Type B pancreatic cell (in vitro differentiated cells): ENCODE measurements at regions not wholly inside any gene's neighbourhood (a gene's known extent, or its start where the extent isn't known, plus 50 kb on each side); places are given as distances from the start of the nearest gene placed in this dataset.

Source experiments
- DNase-seq: peaks from one replicate; pipeline ENCODE4 v3.0.0; 2021; ENCODE audit warnings: mixed read lengths; ENCODE audit not compliant: unreplicated experiment; ENCODE audit errors: extremely low spot score
- H3K27ac Mint-ChIP-seq: 2 replicates; pipeline ENCODE4 v1.8.0; 2021; ENCODE audit warnings: mild to moderate bottlenecking, mixed read lengths
- H3K27me3 Mint-ChIP-seq: 2 replicates; pipeline ENCODE4 v1.8.0; 2021; ENCODE audit warnings: mixed read lengths
- H3K36me3 Mint-ChIP-seq: 2 replicates; pipeline ENCODE4 v1.8.0; 2021; ENCODE audit warnings: mixed read lengths
- H3K4me1 Mint-ChIP-seq: one replicate; pipeline ENCODE4 v1.8.0; 2021; ENCODE audit warnings: mixed read lengths; ENCODE audit not compliant: unreplicated experiment
- H3K4me3 Mint-ChIP-seq: 2 replicates; pipeline ENCODE4 v1.8.0; 2021; ENCODE audit warnings: mild to moderate bottlenecking, mixed read lengths
- H3K9me3 Mint-ChIP-seq: 2 replicates; pipeline ENCODE4 v1.8.0; 2021; ENCODE audit warnings: mixed read lengths
- TF ChIP-seq, protein P1 (sequence below): fragments of 200-600 bp; sonication (generic); conservative IDR thresholded peaks from 2 replicates; pipeline ENCODE4 v1.5.0; 2021; ENCODE audit warnings: antibody characterized with exemption, mild to moderate bottlenecking

DNA sequence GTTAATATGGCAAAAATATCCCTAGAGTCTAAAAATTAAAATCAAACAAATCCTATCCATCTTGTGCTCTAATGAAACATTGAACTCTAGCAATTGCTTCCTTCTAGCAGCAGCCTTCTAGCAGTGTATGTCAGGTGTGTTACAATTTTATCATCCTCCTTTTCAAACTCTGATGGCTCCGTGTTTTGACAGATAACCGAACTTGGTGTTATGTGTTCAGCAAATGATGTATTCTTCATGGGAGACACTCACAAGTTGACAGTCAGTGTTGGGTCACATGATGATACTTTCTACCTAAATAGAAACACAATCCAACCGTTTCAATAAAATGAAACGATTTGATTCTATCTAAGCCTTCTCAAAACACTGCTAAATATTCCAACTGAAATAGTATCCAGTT lies 525.3 kb upstream of the NOVA1 start:
- Mint-ChIP-seq H3K27ac (no peak overlapping the region), H3K9me3 (no peaks in the 10 kb centered on the region), H3K36me3 (no peaks in the 10 kb centered on the region), H3K27me3 (no peaks in the 10 kb centered on the region), H3K4me3 (no peak overlapping the region), H3K4me1 (no peaks in the 10 kb centered on the region)
- DNase-seq: no peak
- TF ChIP-seq, protein P1, sequence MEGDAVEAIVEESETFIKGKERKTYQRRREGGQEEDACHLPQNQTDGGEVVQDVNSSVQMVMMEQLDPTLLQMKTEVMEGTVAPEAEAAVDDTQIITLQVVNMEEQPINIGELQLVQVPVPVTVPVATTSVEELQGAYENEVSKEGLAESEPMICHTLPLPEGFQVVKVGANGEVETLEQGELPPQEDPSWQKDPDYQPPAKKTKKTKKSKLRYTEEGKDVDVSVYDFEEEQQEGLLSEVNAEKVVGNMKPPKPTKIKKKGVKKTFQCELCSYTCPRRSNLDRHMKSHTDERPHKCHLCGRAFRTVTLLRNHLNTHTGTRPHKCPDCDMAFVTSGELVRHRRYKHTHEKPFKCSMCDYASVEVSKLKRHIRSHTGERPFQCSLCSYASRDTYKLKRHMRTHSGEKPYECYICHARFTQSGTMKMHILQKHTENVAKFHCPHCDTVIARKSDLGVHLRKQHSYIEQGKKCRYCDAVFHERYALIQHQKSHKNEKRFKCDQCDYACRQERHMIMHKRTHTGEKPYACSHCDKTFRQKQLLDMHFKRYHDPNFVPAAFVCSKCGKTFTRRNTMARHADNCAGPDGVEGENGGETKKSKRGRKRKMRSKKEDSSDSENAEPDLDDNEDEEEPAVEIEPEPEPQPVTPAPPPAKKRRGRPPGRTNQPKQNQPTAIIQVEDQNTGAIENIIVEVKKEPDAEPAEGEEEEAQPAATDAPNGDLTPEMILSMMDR: no peak

- H3K27me3 Mint-ChIP-seq: no peaks in the 10 kb centered on the region
- no peak for DNase-seq
- no peaks in the 10 kb centered on the region for H3K4me1 Mint-ChIP-seq
- H3K36me3 Mint-ChIP-seq: no peaks in the 10 kb centered on the region
- H3K4me3 Mint-ChIP-seq: no peak overlapping the region
- TF ChIP-seq, protein P1: no peak
- no peaks in the 10 kb centered on the region for H3K9me3 Mint-ChIP-seq
- no peak overlapping the region for H3K27ac Mint-ChIP-seq
Measured at GRCh38 chr14:27127838-27128237, 530.0 kb upstream of the NOVA1 start.

DNA sequence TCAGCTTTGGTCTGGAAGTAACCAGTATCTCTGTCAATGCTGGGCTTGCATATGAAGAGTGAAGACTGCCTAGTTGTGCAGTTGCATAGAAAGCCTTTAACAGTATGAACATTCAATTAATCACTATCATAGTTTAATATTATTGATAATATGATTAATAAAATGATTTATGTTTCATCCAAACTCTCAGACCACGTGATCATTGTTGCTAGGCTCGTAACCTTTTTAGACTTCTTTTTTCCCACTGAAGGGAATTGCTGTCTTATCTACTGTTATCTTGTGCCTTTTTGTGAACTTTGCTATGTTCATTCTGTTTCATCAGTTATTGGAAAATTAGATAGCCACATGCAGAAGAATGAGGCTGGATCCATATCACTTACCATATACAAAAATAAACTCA lies 536.4 kb upstream of the NOVA1 start:
- TF ChIP-seq, protein P1: no peak
- Mint-ChIP-seq H3K4me1 (no peaks in the 10 kb centered on the region), H3K36me3 (no peaks in the 10 kb centered on the region), H3K27me3 (no peaks in the 10 kb centered on the region), H3K27ac (no peak overlapping the region), H3K4me3 (no peak overlapping the region), H3K9me3 (no peaks in the 10 kb centered on the region)
- no peak for DNase-seq

DNA sequence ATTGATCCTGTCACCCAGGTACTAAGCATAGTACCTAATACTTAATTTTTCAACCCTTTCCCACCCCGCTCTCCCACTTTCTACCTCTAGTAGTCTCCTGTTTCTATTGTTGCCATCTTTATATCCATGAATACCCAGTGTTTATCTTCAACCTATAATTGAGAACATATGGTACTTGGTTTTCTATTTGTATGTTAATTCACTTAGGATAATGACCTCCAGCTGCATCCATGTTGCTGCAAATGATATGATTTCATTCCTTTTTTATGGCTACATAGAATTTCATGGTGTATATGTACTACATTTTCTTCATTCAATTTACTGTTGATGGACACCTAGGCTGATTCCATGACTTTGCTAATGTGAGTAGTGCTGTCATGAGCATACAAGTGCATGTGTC lies 547.3 kb upstream of the NOVA1 start:
- Mint-ChIP-seq H3K4me1 (no peaks in the 10 kb centered on the region), H3K36me3 (no peaks in the 10 kb centered on the region), H3K27me3 (no peaks in the 10 kb centered on the region), H3K4me3 (no peak overlapping the region), H3K27ac (no peak overlapping the region), H3K9me3 (no peaks in the 10 kb centered on the region)
- DNase-seq: no peak
- TF ChIP-seq, protein P1: no peak

- no peaks in the 10 kb centered on the region for H3K27me3 Mint-ChIP-seq
- no peak overlapping the region for H3K4me3 Mint-ChIP-seq
- TF ChIP-seq, protein P1: no peak
- H3K4me1 Mint-ChIP-seq: no peaks in the 10 kb centered on the region
- no peak for DNase-seq
- H3K9me3 Mint-ChIP-seq: no peaks in the 10 kb centered on the region
- H3K36me3 Mint-ChIP-seq: no peaks in the 10 kb centered on the region
- H3K27ac Mint-ChIP-seq: no peak overlapping the region
Measured at GRCh38 chr14:27148143-27148542, 550.3 kb upstream of the NOVA1 start.

DNA sequence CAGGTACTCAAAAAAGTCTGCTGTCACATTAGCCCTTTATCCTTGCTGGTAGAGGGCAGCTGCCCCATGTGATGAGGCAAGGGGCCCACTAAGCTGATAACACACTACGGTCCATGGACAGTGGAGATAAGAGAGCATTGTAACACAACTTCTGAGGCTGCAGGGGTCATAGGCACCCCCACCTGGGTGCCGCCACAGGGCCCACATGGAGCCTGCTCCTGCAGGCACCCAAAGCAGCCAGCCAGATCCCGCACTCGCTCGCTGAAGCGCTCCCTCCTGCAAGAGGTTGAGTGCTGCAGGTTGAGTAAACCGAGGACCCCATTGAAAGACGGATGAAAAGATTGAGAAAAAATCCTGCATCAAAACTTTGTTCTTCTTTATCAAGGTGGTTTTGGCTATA lies 566.3 kb upstream of the NOVA1 start:
- no peak for DNase-seq
- TF ChIP-seq, protein P1: no peak
- no peak overlapping the region for H3K27ac Mint-ChIP-seq
- no peaks in the 10 kb centered on the region for H3K9me3 Mint-ChIP-seq
- no peak overlapping the region for H3K4me3 Mint-ChIP-seq
- H3K36me3 Mint-ChIP-seq: no peaks in the 10 kb centered on the region
- no peaks in the 10 kb centered on the region for H3K27me3 Mint-ChIP-seq
- H3K4me1 Mint-ChIP-seq: no peaks in the 10 kb centered on the region
